NCI-H2196 treated with DMSO at 0.1 percent for 48 hours (cell line): ENCODE measurements at regions not wholly inside any gene's neighbourhood (a gene's known extent, or its start where the extent isn't known, plus 50 kb on each side); places are given as distances from the start of the nearest gene placed in this dataset.

Experiments
- DNase-seq: peaks from one replicate; lab custom pipeline; 2025; ENCODE audit not compliant: unreplicated experiment; lab: John Stamatoyannopoulos, UW

GRCh38 chr3:182244222-182244971 lies 532.7 kb downstream of the SOX2 start:
- DNase-seq, result no peak

GRCh38 chr3:182245059-182245458 lies 533.3 kb downstream of the SOX2 start:
- no peak for DNase-seq

GRCh38 chr3:182246870-182247269 lies 535.1 kb downstream of the SOX2 start:
- DNase-seq, result no peak

- no peak for DNase-seq
Observed at GRCh38 chr3:182248349-182248880, 536.7 kb downstream of the SOX2 start.

- DNase-seq, result no peak
Observed at GRCh38 chr3:182252802-182253201, 540.5 kb upstream of the ATP11B start.

GRCh38 chr3:182255158-182255557 lies 538.1 kb upstream of the ATP11B start:
- DNase-seq, result no peak

GRCh38 chr3:182257361-182257760 lies 535.9 kb upstream of the ATP11B start:
- no peak for DNase-seq

GRCh38 chr3:182258538-182259177 lies 534.6 kb upstream of the ATP11B start:
- peak; percentile 84 for DNase-seq

- DNase-seq, result peak; percentile 38
Observed at GRCh38 chr3:182259579-182259978, 533.7 kb upstream of the ATP11B start.

GRCh38 chr3:182261041-182261440 lies 532.3 kb upstream of the ATP11B start:
- peak; percentile 63 for DNase-seq

- DNase-seq, result no peak
Observed at GRCh38 chr3:182268711-182269110, 524.6 kb upstream of the ATP11B start.

GRCh38 chr3:182276512-182276911 lies 516.8 kb upstream of the ATP11B start:
- no peak for DNase-seq

- peak; percentile 95 for DNase-seq
Observed at GRCh38 chr3:182284793-182285192, 508.5 kb upstream of the ATP11B start.

- DNase-seq, result no peak
Observed at GRCh38 chr3:182292591-182292990, 500.7 kb upstream of the ATP11B start.

- no peak for DNase-seq
Observed at GRCh38 chr3:182294256-182294655, 499.0 kb upstream of the ATP11B start.

GRCh38 chr3:182294696-182295095 lies 498.6 kb upstream of the ATP11B start:
- no peak for DNase-seq

- no peak for DNase-seq
Observed at GRCh38 chr3:182300266-182300665, 493.0 kb upstream of the ATP11B start.

- peak; percentile 10 for DNase-seq
Observed at GRCh38 chr3:182303169-182303568, 490.1 kb upstream of the ATP11B start.

GRCh38 chr3:182305881-182306665 lies 487.2 kb upstream of the ATP11B start:
- no peak for DNase-seq

- no peak for DNase-seq
Observed at GRCh38 chr3:182308328-182308727, 485.0 kb upstream of the ATP11B start.

GRCh38 chr3:182309120-182309519 lies 484.2 kb upstream of the ATP11B start:
- DNase-seq, result no peak

- no peak for DNase-seq
Observed at GRCh38 chr3:182315313-182315712, 478.0 kb upstream of the ATP11B start.
